ENCODE measurements at regions not wholly inside any gene's neighbourhood (a gene's known extent, or its start where the extent isn't known, plus 50 kb on each side); places are given as distances from the start of the nearest gene placed in this dataset.

DNA sequence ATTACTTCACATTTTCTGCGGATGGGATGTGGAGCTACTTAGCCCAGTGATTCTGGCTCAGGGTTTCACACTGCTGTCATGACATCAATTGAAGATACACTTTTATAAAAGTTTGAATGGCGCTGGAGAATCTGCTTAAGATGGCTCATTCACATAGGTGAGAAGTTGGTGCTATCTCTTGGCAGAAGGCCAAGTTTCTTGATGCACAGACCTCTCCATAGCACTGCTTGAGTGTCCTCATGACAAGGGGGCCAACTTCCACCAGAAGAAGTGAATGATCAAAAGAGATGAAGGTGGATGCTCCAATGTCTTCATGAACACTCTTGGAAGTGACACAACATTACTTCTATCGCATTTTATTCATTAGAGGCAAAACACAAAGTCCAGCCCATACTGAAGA, 403.7 kb upstream of the CCNG1 start:
- TF ChIP-seq CEBPB (IDR thresholded peaks at IDR 0.05) (no peak), RAD21 (conservative IDR thresholded peaks at IDR 0.05 in 1 of 2, IDR thresholded peaks at IDR 0.05 in 1 of 2) (no peak), CBX2 (IDR thresholded peaks at IDR 0.05; ENCODE audit: borderline replicate concordance, low read depth) (no peak), POLR2A (IDR thresholded peaks at IDR 0.05; ENCODE audit: low read length) (no peak), MYC (IDR thresholded peaks at IDR 0.05; ENCODE audit: borderline replicate concordance, low read length) (no peak), KDM5A (IDR thresholded peaks at IDR 0.05) (no peak), SREBF2 (IDR thresholded peaks at IDR 0.05) (no peak), JUN (IDR thresholded peaks at IDR 0.05) (no peak), FOSB (CRISPR knock-in tag; IDR thresholded peaks at IDR 0.05) (no peak)
- TF ChIP-seq, protein P1, sequence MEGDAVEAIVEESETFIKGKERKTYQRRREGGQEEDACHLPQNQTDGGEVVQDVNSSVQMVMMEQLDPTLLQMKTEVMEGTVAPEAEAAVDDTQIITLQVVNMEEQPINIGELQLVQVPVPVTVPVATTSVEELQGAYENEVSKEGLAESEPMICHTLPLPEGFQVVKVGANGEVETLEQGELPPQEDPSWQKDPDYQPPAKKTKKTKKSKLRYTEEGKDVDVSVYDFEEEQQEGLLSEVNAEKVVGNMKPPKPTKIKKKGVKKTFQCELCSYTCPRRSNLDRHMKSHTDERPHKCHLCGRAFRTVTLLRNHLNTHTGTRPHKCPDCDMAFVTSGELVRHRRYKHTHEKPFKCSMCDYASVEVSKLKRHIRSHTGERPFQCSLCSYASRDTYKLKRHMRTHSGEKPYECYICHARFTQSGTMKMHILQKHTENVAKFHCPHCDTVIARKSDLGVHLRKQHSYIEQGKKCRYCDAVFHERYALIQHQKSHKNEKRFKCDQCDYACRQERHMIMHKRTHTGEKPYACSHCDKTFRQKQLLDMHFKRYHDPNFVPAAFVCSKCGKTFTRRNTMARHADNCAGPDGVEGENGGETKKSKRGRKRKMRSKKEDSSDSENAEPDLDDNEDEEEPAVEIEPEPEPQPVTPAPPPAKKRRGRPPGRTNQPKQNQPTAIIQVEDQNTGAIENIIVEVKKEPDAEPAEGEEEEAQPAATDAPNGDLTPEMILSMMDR (IDR thresholded peaks at IDR 0.05), result no peak
- TF ChIP-seq, protein P2, sequence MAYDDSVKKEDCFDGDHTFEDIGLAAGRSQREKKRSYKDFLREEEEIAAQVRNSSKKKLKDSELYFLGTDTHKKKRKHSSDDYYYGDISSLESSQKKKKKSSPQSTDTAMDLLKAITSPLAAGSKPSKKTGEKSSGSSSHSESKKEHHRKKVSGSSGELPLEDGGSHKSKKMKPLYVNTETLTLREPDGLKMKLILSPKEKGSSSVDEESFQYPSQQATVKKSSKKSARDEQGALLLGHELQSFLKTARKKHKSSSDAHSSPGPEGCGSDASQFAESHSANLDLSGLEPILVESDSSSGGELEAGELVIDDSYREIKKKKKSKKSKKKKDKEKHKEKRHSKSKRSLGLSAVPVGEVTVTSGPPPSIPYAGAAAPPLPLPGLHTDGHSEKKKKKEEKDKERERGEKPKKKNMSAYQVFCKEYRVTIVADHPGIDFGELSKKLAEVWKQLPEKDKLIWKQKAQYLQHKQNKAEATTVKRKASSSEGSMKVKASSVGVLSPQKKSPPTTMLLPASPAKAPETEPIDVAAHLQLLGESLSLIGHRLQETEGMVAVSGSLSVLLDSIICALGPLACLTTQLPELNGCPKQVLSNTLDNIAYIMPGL (CRISPR knock-in tag; IDR thresholded peaks at IDR 0.05; ENCODE audit: borderline replicate concordance), result no peak
- TF ChIP-seq, protein P3, sequence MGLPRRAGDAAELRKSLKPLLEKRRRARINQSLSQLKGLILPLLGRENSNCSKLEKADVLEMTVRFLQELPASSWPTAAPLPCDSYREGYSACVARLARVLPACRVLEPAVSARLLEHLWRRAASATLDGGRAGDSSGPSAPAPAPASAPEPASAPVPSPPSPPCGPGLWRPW (IDR thresholded peaks at IDR 0.05), result no peak
